ENCODE measurements at regions not wholly inside any gene's neighbourhood (a gene's known extent, or its start where the extent isn't known, plus 50 kb on each side); places are given as distances from the start of the nearest gene placed in this dataset.

DNA sequence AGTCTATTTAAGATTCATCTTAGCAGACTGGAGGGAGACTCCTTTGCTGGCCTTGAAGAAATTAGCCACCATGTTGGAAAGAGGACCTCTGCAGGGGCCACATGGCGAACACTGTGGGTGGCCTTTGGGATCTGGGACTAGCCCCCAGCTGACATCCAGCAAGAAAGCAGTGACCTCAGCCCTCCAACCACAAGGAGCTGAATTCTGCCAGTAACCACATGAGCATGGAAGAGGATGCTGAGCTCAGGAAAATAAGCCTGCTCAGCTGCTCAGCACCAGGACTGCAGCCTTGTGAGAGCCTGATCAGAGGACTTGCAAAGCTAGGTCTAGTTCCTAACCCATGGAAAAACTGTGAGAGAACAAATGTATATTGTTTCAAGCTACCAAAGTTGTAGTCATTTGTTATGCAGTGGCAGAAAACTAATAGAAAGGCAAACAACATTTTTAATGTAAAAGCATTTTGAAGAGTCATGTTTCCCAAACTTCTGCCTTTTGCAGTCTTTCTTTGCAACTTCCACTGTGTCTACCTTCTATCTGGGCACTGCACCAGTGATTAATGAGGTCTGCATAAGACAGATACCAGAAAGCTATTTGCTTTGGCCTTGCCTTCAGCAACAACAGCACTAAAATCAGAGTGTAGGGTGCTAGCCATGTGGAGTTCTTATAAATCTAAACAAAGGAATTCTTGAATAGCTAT lies 183.7 kb downstream of the FGFR2 start:
- CTCF ChIA-PET = no interaction called here
- Histone ChIP-seq H3K36me3 (ENCODE audit: control insufficient read depth in 1 of 2, insufficient read depth in 2 of 2, low read length in 2 of 2) (no peaks in the 10 kb centered on the region), H3K4me2 (ENCODE audit: low read length) (no peak overlapping the region), H3K27ac (ENCODE audit: low read depth, low read length) (no peak overlapping the region), H3K4me3 (replicated peaks in 1 of 2; ENCODE audit: low read depth in 1 of 2, low read length in 2 of 2) (no peak overlapping the region), H3K9me3 (ENCODE audit: control insufficient read depth in 1 of 2, insufficient read depth in 1 of 2, low read depth in 1 of 2, low read length in 2 of 2) (no peaks in the 10 kb centered on the region), H4K20me1 (ENCODE audit: insufficient read depth) (no peaks in the 10 kb centered on the region), H3K4me1 (ENCODE audit: control insufficient read depth in 1 of 2, insufficient read depth in 2 of 2, low read length in 2 of 2) (no peaks in the 10 kb centered on the region), H3K9ac (ENCODE audit: low read length) (no peak overlapping the region), H2AFZ (ENCODE audit: low read depth, low read length, poor library complexity, severe bottlenecking) (no peak overlapping the region), H3K27me3 (ENCODE audit: insufficient read depth, low read length) (no peaks in the 10 kb centered on the region), H3K79me2 (ENCODE audit: insufficient read depth, low read length) (no peaks in the 10 kb centered on the region), H3K9me2 (ENCODE audit: insufficient read depth) (no peaks in the 10 kb centered on the region)
- POLR2A ChIA-PET = no interaction called here
- BruUV-seq (replicated peaks) = no TSS peak
- TF ChIP-seq POLR2AphosphoS5 (IDR thresholded peaks at IDR 0.05; ENCODE audit: low read depth, low read length) = no peak
- TF ChIP-seq JUND (IDR thresholded peaks at IDR 0.05) = no peak
- TF ChIP-seq SP1 (IDR thresholded peaks at IDR 0.05; ENCODE audit: low read depth) = no peak
- TF ChIP-seq ZNF274 (IDR thresholded peaks at IDR 0.05; ENCODE audit: low read depth, low read length) = no peak
- TF ChIP-seq EGR1 (IDR thresholded peaks at IDR 0.05; ENCODE audit: low read depth) = no peak
- TF ChIP-seq, protein P1, sequence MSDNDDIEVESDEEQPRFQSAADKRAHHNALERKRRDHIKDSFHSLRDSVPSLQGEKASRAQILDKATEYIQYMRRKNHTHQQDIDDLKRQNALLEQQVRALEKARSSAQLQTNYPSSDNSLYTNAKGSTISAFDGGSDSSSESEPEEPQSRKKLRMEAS (IDR thresholded peaks at IDR 0.05) = no peak
- no peak for TF ChIP-seq TCF7L2 (IDR thresholded peaks at IDR 0.05; ENCODE audit: borderline replicate concordance, extremely low read depth, insufficient read depth, insufficient read length)
- no peak for TF ChIP-seq POLR2A (IDR thresholded peaks at IDR 0.05; ENCODE audit: borderline replicate concordance, extremely low read depth, insufficient read depth, insufficient read length)
- TF ChIP-seq, protein P2, sequence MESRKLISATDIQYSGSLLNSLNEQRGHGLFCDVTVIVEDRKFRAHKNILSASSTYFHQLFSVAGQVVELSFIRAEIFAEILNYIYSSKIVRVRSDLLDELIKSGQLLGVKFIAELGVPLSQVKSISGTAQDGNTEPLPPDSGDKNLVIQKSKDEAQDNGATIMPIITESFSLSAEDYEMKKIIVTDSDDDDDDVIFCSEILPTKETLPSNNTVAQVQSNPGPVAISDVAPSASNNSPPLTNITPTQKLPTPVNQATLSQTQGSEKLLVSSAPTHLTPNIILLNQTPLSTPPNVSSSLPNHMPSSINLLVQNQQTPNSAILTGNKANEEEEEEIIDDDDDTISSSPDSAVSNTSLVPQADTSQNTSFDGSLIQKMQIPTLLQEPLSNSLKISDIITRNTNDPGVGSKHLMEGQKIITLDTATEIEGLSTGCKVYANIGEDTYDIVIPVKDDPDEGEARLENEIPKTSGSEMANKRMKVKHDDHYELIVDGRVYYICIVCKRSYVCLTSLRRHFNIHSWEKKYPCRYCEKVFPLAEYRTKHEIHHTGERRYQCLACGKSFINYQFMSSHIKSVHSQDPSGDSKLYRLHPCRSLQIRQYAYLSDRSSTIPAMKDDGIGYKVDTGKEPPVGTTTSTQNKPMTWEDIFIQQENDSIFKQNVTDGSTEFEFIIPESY (IDR thresholded peaks at IDR 0.05; ENCODE audit: extremely low read depth, insufficient replicate concordance, low read length) = no peak
- no peak for TF ChIP-seq SIN3A (IDR thresholded peaks at IDR 0.05; ENCODE audit: low read depth)
- TF ChIP-seq RAD21 (IDR thresholded peaks at IDR 0.05; ENCODE audit: low read depth) = no peak
- no peak for TF ChIP-seq EZH2phosphoT487 (IDR thresholded peaks at IDR 0.05; ENCODE audit: borderline replicate concordance)
- TF ChIP-seq, protein P3, sequence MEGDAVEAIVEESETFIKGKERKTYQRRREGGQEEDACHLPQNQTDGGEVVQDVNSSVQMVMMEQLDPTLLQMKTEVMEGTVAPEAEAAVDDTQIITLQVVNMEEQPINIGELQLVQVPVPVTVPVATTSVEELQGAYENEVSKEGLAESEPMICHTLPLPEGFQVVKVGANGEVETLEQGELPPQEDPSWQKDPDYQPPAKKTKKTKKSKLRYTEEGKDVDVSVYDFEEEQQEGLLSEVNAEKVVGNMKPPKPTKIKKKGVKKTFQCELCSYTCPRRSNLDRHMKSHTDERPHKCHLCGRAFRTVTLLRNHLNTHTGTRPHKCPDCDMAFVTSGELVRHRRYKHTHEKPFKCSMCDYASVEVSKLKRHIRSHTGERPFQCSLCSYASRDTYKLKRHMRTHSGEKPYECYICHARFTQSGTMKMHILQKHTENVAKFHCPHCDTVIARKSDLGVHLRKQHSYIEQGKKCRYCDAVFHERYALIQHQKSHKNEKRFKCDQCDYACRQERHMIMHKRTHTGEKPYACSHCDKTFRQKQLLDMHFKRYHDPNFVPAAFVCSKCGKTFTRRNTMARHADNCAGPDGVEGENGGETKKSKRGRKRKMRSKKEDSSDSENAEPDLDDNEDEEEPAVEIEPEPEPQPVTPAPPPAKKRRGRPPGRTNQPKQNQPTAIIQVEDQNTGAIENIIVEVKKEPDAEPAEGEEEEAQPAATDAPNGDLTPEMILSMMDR (IDR thresholded peaks at IDR 0.05 in 2 of 3, conservative IDR thresholded peaks at IDR 0.05 in 1 of 3; ENCODE audit: borderline replicate concordance in 1 of 3, insufficient read depth in 1 of 3, low read depth in 2 of 3, low read length in 2 of 3) = no peak
- TF ChIP-seq, protein P4, sequence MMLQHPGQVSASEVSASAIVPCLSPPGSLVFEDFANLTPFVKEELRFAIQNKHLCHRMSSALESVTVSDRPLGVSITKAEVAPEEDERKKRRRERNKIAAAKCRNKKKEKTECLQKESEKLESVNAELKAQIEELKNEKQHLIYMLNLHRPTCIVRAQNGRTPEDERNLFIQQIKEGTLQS (IDR thresholded peaks at IDR 0.05) = no peak
- TF ChIP-seq FOSL1 (IDR thresholded peaks at IDR 0.05; ENCODE audit: low read depth) = no peak
- no peak for TF ChIP-seq ZFX (IDR thresholded peaks at IDR 0.05)
- no peak for TF ChIP-seq SRF (IDR thresholded peaks at IDR 0.05; ENCODE audit: low read depth)
- TF ChIP-seq CBX3 (IDR thresholded peaks at IDR 0.05; ENCODE audit: low read depth) = no peak
- ATAC-seq = no peak
- intact Hi-C loops (cut with micrococcal nuclease) = no loop called here
- DNase-seq (ENCODE audit: low read depth, low spot score) = no peak
- RAD21 ChIA-PET (ENCODE audit: low non-redundant PET in 1 of 2, low total read pairs in 2 of 2, uncharacterized antibody in 2 of 2, unreplicated experiment in 2 of 2) = no interaction called here
